GM12874 (cell line): ENCODE measurements at regions not wholly inside any gene's neighbourhood (a gene's known extent, or its start where the extent isn't known, plus 50 kb on each side); places are given as distances from the start of the nearest gene placed in this dataset.

Source experiments
- TF ChIP-seq, protein P1 (sequence below): IDR thresholded peaks from 2 replicates; pipeline ENCODE4 v1.5.1; 2011; ENCODE audit warnings: low read depth, mild to moderate bottlenecking, control low read depth, low read length, moderate library complexity; ENCODE audit not compliant: insufficient read depth

DNA sequence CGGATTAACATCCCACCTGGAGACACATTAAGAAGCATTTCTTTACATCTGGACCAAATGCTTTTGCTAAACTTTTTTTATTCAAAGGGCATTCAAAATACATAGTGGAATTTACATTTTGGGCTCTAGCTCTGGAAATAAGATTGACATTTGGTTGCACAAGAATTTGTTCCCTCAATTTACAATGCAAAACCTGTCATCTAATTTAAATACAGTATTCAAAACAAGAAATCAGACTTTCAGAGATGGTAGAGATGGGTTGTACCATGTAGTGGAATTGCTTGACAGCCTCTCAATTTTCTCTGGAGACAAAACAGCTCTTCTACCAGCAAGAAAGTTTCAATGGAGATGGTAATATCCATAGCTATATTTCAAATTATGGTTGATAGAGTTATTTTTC lies 275.8 kb downstream of the ATP23 start:
- TF ChIP-seq, protein P1, sequence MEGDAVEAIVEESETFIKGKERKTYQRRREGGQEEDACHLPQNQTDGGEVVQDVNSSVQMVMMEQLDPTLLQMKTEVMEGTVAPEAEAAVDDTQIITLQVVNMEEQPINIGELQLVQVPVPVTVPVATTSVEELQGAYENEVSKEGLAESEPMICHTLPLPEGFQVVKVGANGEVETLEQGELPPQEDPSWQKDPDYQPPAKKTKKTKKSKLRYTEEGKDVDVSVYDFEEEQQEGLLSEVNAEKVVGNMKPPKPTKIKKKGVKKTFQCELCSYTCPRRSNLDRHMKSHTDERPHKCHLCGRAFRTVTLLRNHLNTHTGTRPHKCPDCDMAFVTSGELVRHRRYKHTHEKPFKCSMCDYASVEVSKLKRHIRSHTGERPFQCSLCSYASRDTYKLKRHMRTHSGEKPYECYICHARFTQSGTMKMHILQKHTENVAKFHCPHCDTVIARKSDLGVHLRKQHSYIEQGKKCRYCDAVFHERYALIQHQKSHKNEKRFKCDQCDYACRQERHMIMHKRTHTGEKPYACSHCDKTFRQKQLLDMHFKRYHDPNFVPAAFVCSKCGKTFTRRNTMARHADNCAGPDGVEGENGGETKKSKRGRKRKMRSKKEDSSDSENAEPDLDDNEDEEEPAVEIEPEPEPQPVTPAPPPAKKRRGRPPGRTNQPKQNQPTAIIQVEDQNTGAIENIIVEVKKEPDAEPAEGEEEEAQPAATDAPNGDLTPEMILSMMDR: no peak

DNA sequence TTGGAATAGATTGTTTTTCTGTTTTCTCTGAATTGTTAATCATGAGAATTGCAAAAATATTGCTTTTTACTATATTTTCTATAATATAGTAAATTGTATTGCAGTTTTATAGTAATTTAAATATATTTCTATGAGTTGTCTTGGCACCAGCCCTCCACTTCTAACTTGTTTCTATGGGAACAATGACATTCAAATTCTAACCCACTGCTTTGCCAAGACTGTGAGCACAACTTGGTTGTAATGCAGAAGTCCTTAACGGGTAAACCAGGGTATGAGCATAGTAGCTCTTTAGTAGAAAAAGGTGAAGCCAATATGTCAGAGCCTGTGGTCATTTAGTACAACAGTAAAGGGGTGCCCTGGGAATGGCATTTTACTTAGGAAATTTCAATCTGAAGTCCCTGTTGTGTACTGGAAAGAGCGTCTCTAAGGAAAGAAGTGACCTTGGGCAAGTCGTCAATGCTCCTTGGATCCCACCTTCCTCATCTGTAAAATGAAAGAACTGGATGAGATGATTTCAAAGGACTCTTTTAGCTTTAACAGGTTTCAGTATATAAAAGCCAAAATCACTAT lies 283.3 kb downstream of the ATP23 start:
- TF ChIP-seq, protein P1: no peak

DNA sequence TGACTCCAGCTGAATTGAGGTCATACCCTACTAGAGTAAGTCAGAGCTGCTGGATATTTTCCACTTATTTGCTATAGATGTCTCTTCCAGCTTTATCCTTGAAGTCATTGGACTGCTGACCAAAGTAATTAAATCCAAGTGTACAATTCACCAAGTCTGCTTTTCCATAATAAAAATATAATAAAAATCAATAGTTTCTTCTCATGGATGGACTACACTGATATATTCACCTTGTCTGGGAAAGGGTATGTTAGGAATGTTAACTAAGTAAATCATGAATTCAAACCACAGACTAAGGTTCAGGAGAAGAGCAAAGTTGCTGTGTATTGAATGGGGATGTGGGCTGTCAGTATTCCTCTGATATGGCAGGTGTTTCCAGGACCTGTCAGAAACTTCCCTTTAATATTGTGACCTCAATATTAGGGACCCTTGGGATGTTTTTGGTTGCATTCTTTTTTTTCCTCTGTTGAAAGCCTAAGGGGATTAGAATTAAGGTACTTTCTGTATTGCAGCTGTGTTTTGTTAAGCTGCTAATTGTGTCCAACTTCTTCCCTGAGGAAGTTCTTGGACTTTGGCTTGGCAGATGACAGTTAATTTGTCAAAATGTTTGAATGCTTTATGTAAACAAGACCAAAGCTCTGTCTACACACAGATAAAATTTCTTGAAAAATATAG lies 284.0 kb downstream of the ATP23 start:
- TF ChIP-seq, protein P1: no peak

DNA sequence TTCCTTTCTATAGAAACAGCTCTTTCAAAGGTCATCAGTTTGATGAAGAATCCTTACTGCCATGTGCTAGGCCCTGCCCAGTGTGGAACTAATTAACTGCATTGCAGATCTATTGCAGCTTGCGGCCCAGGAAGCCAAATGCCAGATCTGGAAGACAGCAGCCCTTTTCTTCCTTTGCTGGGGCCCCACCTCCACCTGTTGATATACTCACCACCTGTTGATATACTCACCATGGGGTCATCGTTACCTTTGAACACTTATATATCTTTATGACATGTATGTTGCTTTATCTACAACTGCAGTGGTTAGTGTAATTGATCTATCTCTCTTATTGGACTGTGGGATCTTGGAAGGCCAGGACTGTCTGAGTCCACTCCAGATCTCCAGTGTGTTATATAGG lies 292.5 kb downstream of the ATP23 start:
- TF ChIP-seq, protein P1: no peak

DNA sequence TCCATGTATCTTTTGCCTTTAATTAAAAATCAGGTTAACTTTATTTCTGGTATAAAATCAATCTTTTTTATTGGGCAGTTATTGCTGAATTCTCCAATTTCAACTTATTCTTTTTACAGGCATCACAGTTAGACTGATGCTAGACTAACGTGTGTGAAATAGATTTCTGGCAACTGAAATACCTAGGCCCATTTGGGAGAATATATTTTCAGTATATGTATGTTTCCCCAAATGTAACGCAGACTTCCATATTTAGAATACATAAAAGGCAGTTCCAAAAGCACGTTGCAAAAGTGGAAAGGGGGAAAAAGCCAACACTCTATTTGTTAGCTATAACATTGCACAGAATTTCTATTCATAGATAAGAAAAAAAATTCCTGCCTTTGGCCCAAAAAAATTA lies 297.0 kb downstream of the ATP23 start:
- TF ChIP-seq, protein P1: no peak

DNA sequence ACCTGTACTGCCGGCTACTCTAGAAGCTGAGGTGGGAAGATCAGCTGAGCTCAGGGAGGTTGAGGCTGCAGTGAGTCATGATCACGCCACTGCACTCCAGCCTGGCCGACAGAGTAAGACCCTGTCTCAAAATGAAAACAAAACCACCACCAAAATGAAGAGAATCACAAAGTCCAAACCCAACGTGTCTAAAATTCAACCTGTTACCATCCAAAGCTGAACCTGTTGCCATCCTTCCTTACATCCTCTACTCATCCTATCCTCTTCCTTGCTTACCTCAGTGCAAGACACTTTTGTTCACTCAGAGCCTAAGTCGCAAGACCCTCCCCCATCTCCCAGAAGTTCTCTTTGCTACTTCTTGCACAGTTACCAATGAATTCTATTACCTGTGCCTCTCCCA lies 299.7 kb downstream of the ATP23 start:
- TF ChIP-seq, protein P1: no peak

DNA sequence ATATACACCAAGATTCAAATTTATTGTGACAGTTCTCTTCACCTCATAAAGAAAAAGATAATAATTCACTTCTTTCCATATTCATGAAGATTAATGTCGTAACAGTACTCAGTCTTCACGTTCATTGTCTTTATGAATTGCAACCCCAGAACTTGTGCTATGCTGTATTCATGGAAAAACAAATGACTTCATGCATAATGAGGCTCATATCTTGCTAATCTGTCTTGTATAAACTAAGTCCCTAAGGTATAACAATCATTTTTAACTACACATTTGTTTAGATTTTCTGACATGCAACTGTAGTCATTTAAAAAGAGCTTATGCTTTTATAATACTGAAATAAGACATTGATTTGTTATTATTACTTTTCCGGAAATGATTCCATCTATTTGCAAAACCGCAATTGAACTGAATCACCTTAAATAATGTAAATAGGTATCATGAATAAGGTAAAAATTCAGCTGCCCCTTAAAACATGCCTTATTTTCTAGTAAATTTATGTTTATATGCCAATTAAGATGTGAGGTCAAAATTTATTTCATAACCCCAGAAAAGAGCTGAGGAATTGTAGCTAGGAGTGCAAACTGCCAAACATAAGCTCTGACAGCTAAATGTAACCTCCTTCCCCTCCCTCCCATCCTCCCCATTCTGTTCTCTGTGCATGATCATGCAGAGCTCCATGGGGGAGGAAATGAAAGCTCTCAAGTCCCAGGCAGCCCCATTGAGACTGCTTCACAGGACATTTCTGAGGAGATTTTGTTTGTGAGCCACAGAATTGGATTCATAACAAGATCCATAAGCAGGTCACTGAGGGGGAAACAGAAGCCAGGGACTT lies 301.6 kb downstream of the ATP23 start:
- TF ChIP-seq, protein P1: no peak
